Psoas muscle (tissue), 7 donors: ENCODE measurements at regions not wholly inside any gene's neighbourhood (a gene's known extent, or its start where the extent isn't known, plus 50 kb on each side); places are given as distances from the start of the nearest gene placed in this dataset.

ENCODE experiments used
- ATAC-seq, 4 donors: fragments of 200-7000 bp; cut with Tn5 transposase; one replicate each; pipeline ENCODE4 v1.9.1; 2020; ENCODE audit warnings: moderate library complexity in 3 of 4, mild to moderate bottlenecking in 2 of 4
- DNase-seq, 2 donors: peaks; one replicate each; pipeline ENCODE4 v3.0.0-alpha.2; 2020
- H3K27ac ChIP-seq: fragments of 200-600 bp; one replicate; pipeline ENCODE4 v1.8.0; 2022
- H3K27me3 ChIP-seq, 3 donors: fragments of 200-600 bp in 1 of 3; one replicate each; pipeline versions ENCODE4 v1.6.1 to v1.8.0; 2013 to 2022; ENCODE audit warnings: low read length in 2 of 3, mild to moderate bottlenecking in 2 of 3, moderate library complexity in 1 of 3; ENCODE audit not compliant: insufficient read depth in 3 of 3
- H3K36me3 ChIP-seq, 2 donors: fragments of 200-600 bp in 1 of 2; one replicate each; pipeline versions ENCODE4 v1.6.1 to v1.8.0; 2013 to 2022; ENCODE audit warnings: low read depth in 1 of 2, mild to moderate bottlenecking in 1 of 2, moderate library complexity in 1 of 2; ENCODE audit not compliant: insufficient read depth in 1 of 2
- H3K4me1 ChIP-seq: fragments of 200-600 bp; one replicate; pipeline ENCODE4 v1.8.0; 2022
- H3K4me3 ChIP-seq: fragments of 200-600 bp; one replicate; pipeline ENCODE4 v1.8.0; 2022; ENCODE audit warnings: mild to moderate bottlenecking
- H3K9me3 ChIP-seq: fragments of 200-600 bp; one replicate; pipeline ENCODE4 v1.8.0; 2022
- CTCF ChIP-seq: fragments of 200-600 bp; IDR thresholded peaks from one replicate; pipeline ENCODE4 v1.8.0; 2022; ENCODE audit warnings: antibody characterized with exemption
- WGBS, 3 donors: extraction: QIAGEN DNeasy Blood & Tissue Kit; methylation state at CpG; one replicate each; pipeline versions ENCODE4 v1.1.6 to v1.1.7; 2013; 5-methylcytosine and 5-hydroxymethylcytosine counted together
- intact Hi-C, 2 donors: fragments of 100-400 bp; cut with DNase I; formaldehyde crosslinking; loops; one replicate each; pipeline versions ENCODE4 v1.11.0 to v1.14.2; 2022
- donor health status: healthy with polysubstance abuse.
- donor health status: DM: no; HTN: no; CAD: no; lungs with moderate emphysema.
- donor health status: Bipolar disorder and iron deficiency.
- donor health status: healthy.
- donor health status: DM: yes; HTN: yes; CAD: no.
- donor health status: DM: no; HTN: no; CAD: no.
- donor health status: DM: yes; HTN: yes; CAD: no.

GRCh38 chrX:5425119-5425518 is 803.5 kb downstream of the NLGN4X start:
- H3K9me3 ChIP-seq: no peaks in the 10 kb centered on the region
- H3K4me1 ChIP-seq: no peaks in the 10 kb centered on the region
- DNase-seq (no peak), ATAC-seq (no peak)
- H3K27ac ChIP-seq: no peak overlapping the region
- no peaks in the 10 kb centered on the region for H3K27me3 ChIP-seq
- intact Hi-C loops: no loop called here
- H3K4me3 ChIP-seq: no peak overlapping the region
- H3K36me3 ChIP-seq: no peaks in the 10 kb centered on the region
- TF ChIP-seq CTCF: no peak

- Histone ChIP-seq H3K4me1 (no peaks in the 10 kb centered on the region), H3K4me3 (no peak overlapping the region), H3K9me3 (no peaks in the 10 kb centered on the region), H3K36me3 (no peaks in the 10 kb centered on the region), H3K27ac (no peak overlapping the region), H3K27me3 (no peaks in the 10 kb centered on the region)
- ATAC-seq (no peak), DNase-seq (no peak)
- TF ChIP-seq CTCF: no peak
- intact Hi-C loops: no loop called here
- WGBS, 3 donors: 30 to 42% (median 33%) methylated on average over 1 of the region's 1 CpG
Measured at GRCh38 chrX:5417381-5417780, 811.3 kb downstream of the NLGN4X start.

GRCh38 chrX:5415738-5416137 is 812.9 kb downstream of the NLGN4X start:
- H3K4me3 ChIP-seq: no peak overlapping the region
- no peaks in the 10 kb centered on the region for H3K36me3 ChIP-seq
- no peak for DNase-seq
- WGBS, 3 donors: 93 to 95% (median 95%) methylated on average over 2 of the region's 2 CpGs
- H3K4me1 ChIP-seq: no peaks in the 10 kb centered on the region
- no peaks in the 10 kb centered on the region for H3K9me3 ChIP-seq
- intact Hi-C loops: no loop called here
- no peak overlapping the region for H3K27ac ChIP-seq
- no peak for ATAC-seq
- H3K27me3 ChIP-seq: no peaks in the 10 kb centered on the region
- no peak for TF ChIP-seq CTCF

GRCh38 chrX:5409106-5409505 is 819.6 kb downstream of the NLGN4X start:
- 59 to 69% (median 60%) methylated on average over 5 of the region's 5 CpGs for WGBS, 3 donors
- no peak for ATAC-seq
- Histone ChIP-seq H3K27me3 (no peaks in the 10 kb centered on the region), H3K4me1 (no peaks in the 10 kb centered on the region), H3K9me3 (peaks cover 4% of the 10 kb centered on the region), H3K27ac (no peak overlapping the region), H3K36me3 (no peaks in the 10 kb centered on the region), H3K4me3 (no peak overlapping the region)
- intact Hi-C loops: no loop called here
- TF ChIP-seq CTCF: no peak
- DNase-seq: no peak

- H3K9me3 ChIP-seq: no peaks in the 10 kb centered on the region
- no peaks in the 10 kb centered on the region for H3K4me1 ChIP-seq
Measured at GRCh38 chrX:5402461-5402860, 826.2 kb downstream of the NLGN4X start.

More at GRCh38 chrX:5402461-5402860, 826.2 kb downstream of the NLGN4X start:
- intact Hi-C loops: no loop called here
- H3K36me3 ChIP-seq: no peaks in the 10 kb centered on the region
- no peak overlapping the region for H3K27ac ChIP-seq
- no peak for TF ChIP-seq CTCF
- 92 to 93% (median 92%) methylated on average over 3 of the region's 3 CpGs for WGBS, 3 donors
- DNase-seq (no peak), ATAC-seq (no peak)
- no peak overlapping the region for H3K4me3 ChIP-seq
- H3K27me3 ChIP-seq: no peaks in the 10 kb centered on the region
